ENCODE measurements at regions not wholly inside any gene's neighbourhood (a gene's known extent, or its start where the extent isn't known, plus 50 kb on each side); places are given as distances from the start of the nearest gene placed in this dataset.

DNA sequence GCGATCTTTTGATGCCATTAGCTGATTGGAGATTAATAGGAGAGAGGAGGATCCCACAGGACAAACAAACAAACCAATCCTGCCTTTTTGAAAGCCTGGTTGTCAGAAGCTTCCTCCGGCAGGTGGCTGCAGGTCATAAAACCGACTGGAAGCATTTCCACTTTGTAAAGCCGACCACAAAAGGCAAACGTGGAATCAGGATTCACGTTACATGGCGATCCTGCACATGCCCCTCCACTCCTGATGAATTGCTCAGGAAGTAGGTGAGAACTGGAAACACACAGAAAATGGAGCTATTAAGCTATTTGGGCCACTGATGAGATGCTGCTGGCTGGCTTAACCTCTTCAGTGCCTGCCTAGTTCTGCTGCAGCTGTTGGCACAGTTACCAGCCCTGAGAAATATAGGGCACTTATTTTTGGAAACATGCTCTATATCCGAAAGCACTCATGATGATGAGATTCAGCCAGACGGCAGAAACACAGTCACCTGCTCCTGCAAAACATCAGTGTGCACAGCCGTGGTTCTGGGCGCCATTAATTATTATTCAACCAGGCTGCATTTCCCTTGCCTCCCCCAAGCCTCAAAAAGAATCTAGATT, 110.3 kb upstream of the ST6GAL2 start:
- BruUV-seq (replicated peaks) = no TSS peak
- H3K4me3 Mint-ChIP-seq (ENCODE audit: unreplicated experiment) = no peak overlapping the region
- intact Hi-C loops (cut with micrococcal nuclease; ENCODE audit: unreplicated experiment) = no loop called here
- ChIA-PET CTCF (no interaction called here), POLR2A (no interaction called here)
- Histone ChIP-seq H3K36me3 (ENCODE audit: control insufficient read depth, insufficient read depth, low read length) (no peaks in the 10 kb centered on the region), H3K4me3 (ENCODE audit: low read depth, low read length) (no peak overlapping the region), H3K27me3 (replicated peaks; ENCODE audit: control insufficient read depth, insufficient read depth, low read length) (no peaks in the 10 kb centered on the region), H3K4me1 (no peaks in the 10 kb centered on the region), H3K9me3 (no peaks in the 10 kb centered on the region)
- no peaks in the 10 kb centered on the region for H3K9me3 Mint-ChIP-seq (ENCODE audit: unreplicated experiment)
- peaks cover 19% of the 10 kb centered on the region for H3K27me3 Mint-ChIP-seq (ENCODE audit: insufficient read depth, unreplicated experiment)
- TF ChIP-seq, protein P1, sequence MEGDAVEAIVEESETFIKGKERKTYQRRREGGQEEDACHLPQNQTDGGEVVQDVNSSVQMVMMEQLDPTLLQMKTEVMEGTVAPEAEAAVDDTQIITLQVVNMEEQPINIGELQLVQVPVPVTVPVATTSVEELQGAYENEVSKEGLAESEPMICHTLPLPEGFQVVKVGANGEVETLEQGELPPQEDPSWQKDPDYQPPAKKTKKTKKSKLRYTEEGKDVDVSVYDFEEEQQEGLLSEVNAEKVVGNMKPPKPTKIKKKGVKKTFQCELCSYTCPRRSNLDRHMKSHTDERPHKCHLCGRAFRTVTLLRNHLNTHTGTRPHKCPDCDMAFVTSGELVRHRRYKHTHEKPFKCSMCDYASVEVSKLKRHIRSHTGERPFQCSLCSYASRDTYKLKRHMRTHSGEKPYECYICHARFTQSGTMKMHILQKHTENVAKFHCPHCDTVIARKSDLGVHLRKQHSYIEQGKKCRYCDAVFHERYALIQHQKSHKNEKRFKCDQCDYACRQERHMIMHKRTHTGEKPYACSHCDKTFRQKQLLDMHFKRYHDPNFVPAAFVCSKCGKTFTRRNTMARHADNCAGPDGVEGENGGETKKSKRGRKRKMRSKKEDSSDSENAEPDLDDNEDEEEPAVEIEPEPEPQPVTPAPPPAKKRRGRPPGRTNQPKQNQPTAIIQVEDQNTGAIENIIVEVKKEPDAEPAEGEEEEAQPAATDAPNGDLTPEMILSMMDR (IDR thresholded peaks at IDR 0.05; ENCODE audit: insufficient read depth in 1 of 2, low read depth in 1 of 2, low read length in 1 of 2, severe bottlenecking in 1 of 2, unreplicated experiment in 1 of 2) = no peak
- H3K36me3 Mint-ChIP-seq (ENCODE audit: insufficient read depth, unreplicated experiment) = no peaks in the 10 kb centered on the region
- H3K4me1 Mint-ChIP-seq (ENCODE audit: low read depth, unreplicated experiment) = no peaks in the 10 kb centered on the region
- H3K27ac Mint-ChIP-seq (ENCODE audit: unreplicated experiment) = no peak overlapping the region
- DNase-seq = no peak

DNA sequence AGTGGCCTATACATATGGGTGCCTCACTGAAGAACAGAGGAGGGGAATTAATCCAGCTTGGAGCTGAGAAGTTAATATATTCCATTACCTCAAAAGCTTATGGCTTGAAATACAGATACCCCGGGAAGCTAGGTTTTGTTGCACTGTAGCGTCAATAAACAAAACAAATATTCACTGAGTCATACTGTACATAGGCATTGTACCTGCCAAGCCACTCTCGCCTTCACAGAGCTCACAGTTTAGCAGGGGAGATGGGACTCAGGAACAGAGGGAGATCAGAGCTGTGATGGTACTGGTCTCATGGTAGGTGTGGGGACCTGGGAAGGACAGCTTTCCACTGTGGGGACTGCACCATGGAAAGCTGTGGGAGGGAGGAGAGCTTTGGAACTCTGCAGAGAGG, 111.2 kb upstream of the ST6GAL2 start:
- Histone ChIP-seq H3K9me3 (no peaks in the 10 kb centered on the region), H3K27me3 (replicated peaks; ENCODE audit: control insufficient read depth, insufficient read depth, low read length) (no peaks in the 10 kb centered on the region), H3K4me3 (ENCODE audit: low read depth, low read length) (no peak overlapping the region), H3K36me3 (ENCODE audit: control insufficient read depth, insufficient read depth, low read length) (no peaks in the 10 kb centered on the region), H3K4me1 (no peaks in the 10 kb centered on the region)
- no peaks in the 10 kb centered on the region for H3K36me3 Mint-ChIP-seq (ENCODE audit: insufficient read depth, unreplicated experiment)
- ChIA-PET POLR2A (no interaction called here), CTCF (no interaction called here)
- H3K27me3 Mint-ChIP-seq (ENCODE audit: insufficient read depth, unreplicated experiment) = peaks cover 19% of the 10 kb centered on the region
- TF ChIP-seq, protein P1 (IDR thresholded peaks at IDR 0.05; ENCODE audit: insufficient read depth in 1 of 2, low read depth in 1 of 2, low read length in 1 of 2, severe bottlenecking in 1 of 2, unreplicated experiment in 1 of 2) = no peak
- no peak overlapping the region for H3K27ac Mint-ChIP-seq (ENCODE audit: unreplicated experiment)
- no peaks in the 10 kb centered on the region for H3K9me3 Mint-ChIP-seq (ENCODE audit: unreplicated experiment)
- no peaks in the 10 kb centered on the region for H3K4me1 Mint-ChIP-seq (ENCODE audit: low read depth, unreplicated experiment)
- BruUV-seq (replicated peaks) = no TSS peak
- no peak overlapping the region for H3K4me3 Mint-ChIP-seq (ENCODE audit: unreplicated experiment)
- intact Hi-C loops (cut with micrococcal nuclease; ENCODE audit: unreplicated experiment) = no loop called here
- no peak for DNase-seq

DNA sequence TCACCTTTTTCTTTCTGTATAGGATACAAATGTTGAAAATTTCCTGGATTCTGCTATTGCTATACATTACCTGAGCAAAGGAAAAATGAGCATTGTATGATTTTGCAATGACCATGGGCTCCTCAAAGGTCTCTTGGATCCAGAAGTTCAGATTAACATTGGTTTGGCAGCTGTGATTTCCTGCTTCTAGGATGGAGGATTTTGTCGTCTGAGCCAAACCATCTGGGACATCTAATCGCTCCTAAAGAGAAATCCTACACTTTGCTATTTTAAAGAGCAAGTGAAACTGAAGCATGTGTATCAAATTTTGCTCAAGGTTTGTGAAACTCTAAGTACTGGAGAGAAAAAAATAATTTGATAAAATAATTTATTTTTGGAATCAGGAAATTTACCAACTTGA, 115.1 kb upstream of the ST6GAL2 start:
- H3K9me3 ChIP-seq = no peaks in the 10 kb centered on the region
- Mint-ChIP-seq H3K27me3 (ENCODE audit: insufficient read depth, unreplicated experiment) (peaks cover 22% of the 10 kb centered on the region), H3K4me1 (ENCODE audit: low read depth, unreplicated experiment) (no peaks in the 10 kb centered on the region), H3K36me3 (ENCODE audit: insufficient read depth, unreplicated experiment) (no peaks in the 10 kb centered on the region), H3K4me3 (ENCODE audit: unreplicated experiment) (no peak overlapping the region), H3K9me3 (ENCODE audit: unreplicated experiment) (no peaks in the 10 kb centered on the region), H3K27ac (ENCODE audit: unreplicated experiment) (no peak overlapping the region)
- no TSS peak for BruUV-seq (replicated peaks)
- TF ChIP-seq, protein P1 (IDR thresholded peaks at IDR 0.05; ENCODE audit: insufficient read depth in 1 of 2, low read depth in 1 of 2, low read length in 1 of 2, severe bottlenecking in 1 of 2, unreplicated experiment in 1 of 2) = no peak
- DNase-seq = no peak
- H3K27me3 ChIP-seq (replicated peaks; ENCODE audit: control insufficient read depth, insufficient read depth, low read length) = no peaks in the 10 kb centered on the region
- ChIA-PET CTCF (no interaction called here), POLR2A (no interaction called here)
- H3K36me3 ChIP-seq (ENCODE audit: control insufficient read depth, insufficient read depth, low read length) = no peaks in the 10 kb centered on the region
- intact Hi-C loops (cut with micrococcal nuclease; ENCODE audit: unreplicated experiment) = no loop called here
- H3K4me3 ChIP-seq (ENCODE audit: low read depth, low read length) = no peak overlapping the region
- no peaks in the 10 kb centered on the region for H3K4me1 ChIP-seq
